Hematopoietic multipotent progenitor cell treated with erythropoietin and hydrocortisone succinate and interleukin-3 and kit ligand, for 17 days (in vitro differentiated cells): ENCODE measurements at regions not wholly inside any gene's neighbourhood (a gene's known extent, or its start where the extent isn't known, plus 50 kb on each side); places are given as distances from the start of the nearest gene placed in this dataset.

Experiments used
- DNase-seq: peaks from one replicate; pipeline ENCODE4 v3.0.0-alpha.2; 2015; ENCODE audit warnings: low spot score

GRCh38 chr1:57722285-57722978, 298.6 kb upstream of the DAB1 start:
- no peak for DNase-seq

- no peak for DNase-seq
Observed at GRCh38 chr1:57721001-57721400, 297.1 kb upstream of the DAB1 start.

- no peak for DNase-seq
Observed at GRCh38 chr1:57719274-57719673, 295.4 kb upstream of the DAB1 start.

- DNase-seq, result no peak
Observed at GRCh38 chr1:57713501-57713900, 289.6 kb upstream of the DAB1 start.

- DNase-seq, result no peak
Observed at GRCh38 chr1:57712846-57713245, 289.0 kb upstream of the DAB1 start.

GRCh38 chr1:57711326-57711725, 287.5 kb upstream of the DAB1 start:
- no peak for DNase-seq

- DNase-seq, result no peak
Observed at GRCh38 chr1:57707631-57708030, 283.8 kb upstream of the DAB1 start.

- no peak for DNase-seq
Observed at GRCh38 chr1:57704811-57705210, 281.0 kb upstream of the DAB1 start.

GRCh38 chr1:57704231-57704630, 280.4 kb upstream of the DAB1 start:
- no peak for DNase-seq

GRCh38 chr1:57696904-57697303, 273.0 kb upstream of the DAB1 start:
- no peak for DNase-seq

GRCh38 chr1:57696043-57696442, 272.2 kb upstream of the DAB1 start:
- no peak for DNase-seq

GRCh38 chr1:57686306-57686705, 262.4 kb upstream of the DAB1 start:
- DNase-seq, result no peak

- DNase-seq, result no peak
Observed at GRCh38 chr1:57683037-57683942, 259.4 kb upstream of the DAB1 start.

GRCh38 chr1:57678138-57678537, 254.3 kb upstream of the DAB1 start:
- DNase-seq, result no peak

- DNase-seq, result no peak
Observed at GRCh38 chr1:57675776-57676175, 251.9 kb upstream of the DAB1 start.

- no peak for DNase-seq
Observed at GRCh38 chr1:57674801-57675200, 250.9 kb upstream of the DAB1 start.

- no peak for DNase-seq
Observed at GRCh38 chr1:57672346-57673140, 248.7 kb upstream of the DAB1 start.

- no peak for DNase-seq
Observed at GRCh38 chr1:57671750-57672149, 247.9 kb upstream of the DAB1 start.

GRCh38 chr1:57659804-57660203, 235.9 kb upstream of the DAB1 start:
- DNase-seq, result no peak

- no peak for DNase-seq
Observed at GRCh38 chr1:57655161-57655560, 231.3 kb upstream of the DAB1 start.

GRCh38 chr1:57644667-57645066, 220.8 kb upstream of the DAB1 start:
- no peak for DNase-seq

GRCh38 chr1:57638239-57638638, 214.4 kb upstream of the DAB1 start:
- DNase-seq, result no peak

- DNase-seq, result no peak
Observed at GRCh38 chr1:57637155-57637554, 213.3 kb upstream of the DAB1 start.
